Cerebellar cortex (tissue), 1 donor: ENCODE measurements at regions not wholly inside any gene's neighbourhood (a gene's known extent, or its start where the extent isn't known, plus 50 kb on each side); places are given as distances from the start of the nearest gene placed in this dataset.
A peak's percentile ranks its signal among the peaks of the same experiment; 100 is the strongest.

Experiments
- DNase-seq: peaks from one replicate; pipeline ENCODE4 v3.0.0-alpha.2; 2015; ENCODE audit warnings: low spot score

- no peak for DNase-seq
Measured at GRCh38 chr4:11596989-11597388, 168.3 kb upstream of the HS3ST1 start.

DNA sequence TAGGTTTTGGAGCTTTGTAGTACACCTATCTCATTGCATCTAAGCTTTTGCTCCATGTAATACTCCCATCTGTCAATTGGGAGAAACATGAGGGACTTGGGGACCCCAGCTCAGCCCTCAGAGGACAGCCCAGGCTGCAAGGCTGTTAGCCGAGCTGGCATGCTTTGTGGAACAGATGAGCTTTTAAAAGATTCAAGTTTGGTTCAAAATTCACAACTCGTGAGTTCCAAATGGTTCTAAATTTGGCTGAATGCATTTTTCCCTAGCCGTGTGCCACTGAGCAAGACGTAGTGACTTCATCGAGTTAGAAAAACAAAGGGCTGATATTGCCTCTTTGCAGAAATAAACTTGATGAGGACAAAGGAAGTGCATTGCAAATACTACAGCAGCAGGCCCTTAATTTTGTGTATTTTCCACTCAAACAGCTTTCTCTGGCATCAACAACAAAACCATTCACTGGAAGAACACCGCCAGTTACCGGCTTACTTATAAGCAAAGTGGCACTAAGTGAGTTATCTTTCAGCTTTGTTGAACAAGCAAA lies 165.0 kb upstream of the HS3ST1 start:
- DNase-seq: peak; percentile 0

DNA sequence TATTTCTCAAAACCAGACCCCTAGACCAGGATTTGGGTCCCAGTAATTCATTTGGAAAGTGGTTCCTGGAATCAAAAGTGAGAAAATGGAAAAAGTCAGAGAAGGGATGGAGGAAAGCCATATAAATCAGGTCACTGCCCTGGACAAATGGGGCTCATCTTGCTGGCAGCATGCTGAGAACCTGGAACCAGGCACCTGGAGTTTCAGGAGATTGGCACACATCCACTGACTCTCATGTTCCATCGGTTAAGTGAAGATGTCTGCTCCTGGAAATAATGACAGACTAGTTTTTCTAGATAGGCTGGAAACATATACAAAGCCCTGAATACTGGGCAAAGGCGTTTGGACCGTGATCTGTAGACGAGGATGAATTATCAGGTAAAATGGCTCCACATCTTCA lies 163.6 kb upstream of the HS3ST1 start:
- peak; percentile 51 for DNase-seq

- no peak for DNase-seq
Measured at GRCh38 chr4:11590132-11590531, 161.4 kb upstream of the HS3ST1 start.

DNA sequence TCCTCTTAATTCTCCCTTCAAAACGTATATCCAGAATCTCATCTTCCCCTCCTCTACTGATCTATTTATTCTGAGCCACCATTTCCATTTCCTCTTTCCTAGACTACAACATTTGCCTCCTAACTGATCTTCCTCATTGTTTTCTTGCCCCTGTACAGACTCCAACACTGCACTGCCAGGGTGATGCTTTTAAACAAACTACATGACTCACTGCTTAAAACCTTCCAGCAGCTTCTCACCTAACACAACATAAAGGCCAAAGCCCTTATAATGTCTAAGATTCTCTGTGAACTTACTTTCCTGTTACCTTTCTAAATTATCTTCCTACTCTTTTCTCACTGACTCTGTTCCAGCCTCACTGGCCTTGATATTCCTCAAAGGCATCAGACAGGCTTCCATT lies 161.0 kb upstream of the HS3ST1 start:
- DNase-seq: no peak

DNA sequence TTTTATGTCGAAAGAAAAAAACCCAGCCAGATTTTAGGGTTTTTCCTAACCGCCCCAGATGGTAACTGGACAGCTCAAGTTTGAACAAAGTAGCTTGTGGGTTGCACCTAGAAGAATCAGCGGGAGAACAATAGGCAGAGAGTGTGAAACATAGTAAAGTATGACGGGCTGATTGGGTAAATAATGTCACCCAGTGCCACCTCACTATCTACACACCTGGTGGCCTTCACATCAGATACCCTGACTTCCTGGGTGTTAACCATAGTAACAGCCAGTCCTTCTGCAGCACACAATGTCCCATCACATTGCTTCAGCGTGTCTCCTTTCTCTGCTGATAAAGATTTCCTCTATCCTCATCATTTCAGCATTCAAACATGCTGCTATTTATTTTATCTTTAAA lies 159.1 kb upstream of the HS3ST1 start:
- no peak for DNase-seq

GRCh38 chr4:11585506-11585905 lies 156.8 kb upstream of the HS3ST1 start:
- DNase-seq: peak; percentile 31

DNA sequence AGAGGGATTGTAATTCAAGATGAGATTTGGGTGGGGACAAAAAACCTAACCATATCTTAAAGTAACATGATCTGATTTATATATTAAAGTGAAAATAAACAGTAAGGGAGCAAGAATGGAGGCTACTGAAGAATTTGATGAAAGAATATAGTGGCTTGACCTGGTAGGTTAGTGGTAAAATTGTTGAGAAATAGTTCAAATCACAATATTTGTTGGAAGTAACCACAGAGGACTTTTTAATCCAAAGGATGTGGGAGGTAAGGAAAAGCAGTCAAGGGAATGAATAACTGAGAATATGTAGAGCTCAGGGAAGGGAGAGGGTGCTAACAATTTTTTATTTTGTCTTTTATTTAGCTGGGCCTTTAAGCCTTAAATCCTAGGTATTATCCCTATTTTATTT lies 139.8 kb upstream of the HS3ST1 start:
- no peak for DNase-seq

GRCh38 chr4:11566444-11567022 lies 137.8 kb upstream of the HS3ST1 start:
- DNase-seq: no peak

- no peak for DNase-seq
Measured at GRCh38 chr4:11565899-11566298, 137.2 kb upstream of the HS3ST1 start.

GRCh38 chr4:11565213-11565612 lies 136.5 kb upstream of the HS3ST1 start:
- no peak for DNase-seq

GRCh38 chr4:11564021-11564420 lies 135.3 kb upstream of the HS3ST1 start:
- no peak for DNase-seq

DNA sequence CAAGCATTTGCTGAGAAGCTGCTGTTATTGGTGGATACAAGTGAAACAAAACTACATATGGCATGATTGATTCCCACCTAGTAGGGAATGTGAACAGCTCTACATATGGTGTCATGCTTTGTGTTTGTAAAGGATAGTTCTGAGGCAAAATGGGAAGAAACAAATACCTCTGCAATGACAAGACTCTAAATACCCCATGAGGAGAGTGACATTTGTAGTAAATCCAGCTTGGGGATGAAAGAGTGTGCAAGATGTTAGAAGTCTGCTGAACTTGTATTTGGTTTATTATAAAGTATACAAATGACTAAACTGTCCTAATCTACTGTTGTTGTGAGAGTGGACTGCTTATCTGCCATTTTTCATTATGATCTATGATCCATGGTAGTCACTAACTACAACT lies 120.8 kb upstream of the HS3ST1 start:
- DNase-seq: no peak

GRCh38 chr4:11548597-11549082 lies 119.9 kb upstream of the HS3ST1 start:
- DNase-seq: no peak

DNA sequence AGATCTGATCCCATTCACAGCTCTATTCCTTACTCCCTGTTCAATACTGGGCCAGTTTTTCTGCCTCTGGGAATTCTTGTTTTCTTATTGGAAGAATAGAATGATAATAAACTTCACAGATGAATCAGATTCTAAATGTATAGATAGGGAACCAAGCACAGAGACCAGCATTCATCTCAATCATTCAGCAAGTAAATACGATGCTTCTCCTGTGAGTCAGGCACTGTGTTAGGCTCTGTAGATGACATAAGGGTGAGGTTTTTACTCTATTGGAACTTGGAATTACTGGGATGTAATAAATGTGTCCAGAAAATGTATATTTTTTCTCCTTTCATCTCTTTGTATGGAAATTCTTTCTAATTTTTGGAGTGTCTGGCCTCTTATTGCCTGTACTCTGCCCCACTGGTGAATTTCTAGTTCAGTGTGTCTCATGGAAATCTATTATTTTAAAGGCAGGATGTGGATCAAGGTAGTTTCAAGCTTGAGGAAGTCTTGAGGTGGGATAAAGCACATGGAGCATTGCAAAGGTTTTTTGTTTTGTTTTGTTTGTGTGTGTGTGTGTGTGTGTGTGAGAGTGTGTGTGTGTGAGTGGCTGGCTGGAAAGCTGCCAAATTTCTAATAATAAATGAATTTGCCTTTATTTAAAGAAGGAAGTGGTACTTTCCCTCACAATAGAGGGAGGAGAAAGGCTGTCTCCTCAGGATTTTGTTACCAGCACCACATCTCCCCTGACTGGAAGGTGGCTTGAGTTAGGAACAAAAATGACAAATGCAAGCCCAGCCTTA lies 117.9 kb upstream of the HS3ST1 start:
- no peak for DNase-seq

GRCh38 chr4:11545651-11546050 lies 117.0 kb upstream of the HS3ST1 start:
- no peak for DNase-seq

GRCh38 chr4:11544211-11544610 lies 115.5 kb upstream of the HS3ST1 start:
- no peak for DNase-seq

- DNase-seq: no peak
Measured at GRCh38 chr4:11543706-11544105, 115.0 kb upstream of the HS3ST1 start.

- no peak for DNase-seq
Measured at GRCh38 chr4:11542952-11543351, 114.3 kb upstream of the HS3ST1 start.

DNA sequence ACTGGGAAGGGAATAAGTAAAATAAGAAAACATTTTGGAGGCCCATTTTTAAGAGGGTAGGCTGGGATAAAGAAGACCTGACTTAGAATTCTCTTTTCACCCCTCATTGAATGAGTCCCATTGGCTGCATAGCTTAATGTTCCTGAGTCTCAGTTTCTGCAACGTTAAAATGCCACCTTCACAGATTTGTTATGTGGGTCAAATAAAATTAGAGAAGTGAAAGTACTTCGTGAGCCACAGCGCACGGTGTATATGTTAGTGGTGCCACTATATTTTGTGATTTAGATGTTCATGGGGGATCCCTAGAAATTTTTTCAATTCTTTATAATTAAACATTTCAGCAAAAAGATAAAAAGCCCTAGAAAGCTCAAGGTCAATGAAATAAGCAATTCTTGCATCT lies 109.2 kb upstream of the HS3ST1 start:
- no peak for DNase-seq

DNA sequence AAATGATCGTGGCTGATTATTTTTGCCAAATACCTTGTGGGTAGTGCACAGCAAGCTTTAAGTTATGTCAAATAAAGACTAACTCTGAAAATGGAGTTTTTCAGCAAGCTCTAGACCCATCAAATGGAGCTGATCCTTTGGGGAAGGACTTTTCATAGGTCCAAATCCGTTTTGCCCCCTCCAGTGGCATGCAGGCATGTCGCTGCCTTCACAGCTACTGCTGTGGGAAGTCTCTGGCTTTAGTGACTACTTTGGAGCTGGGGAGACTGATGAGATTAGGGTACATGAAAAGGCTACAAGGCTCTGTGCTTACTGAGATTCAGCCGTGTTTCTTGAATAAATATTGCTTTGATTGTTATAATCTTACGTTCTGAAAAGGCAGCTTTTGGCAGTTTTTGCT lies 106.6 kb upstream of the HS3ST1 start:
- DNase-seq: no peak

GRCh38 chr4:11534623-11535302 lies 106.1 kb upstream of the HS3ST1 start:
- no peak for DNase-seq

- DNase-seq: no peak
Measured at GRCh38 chr4:11532138-11532537, 103.4 kb upstream of the HS3ST1 start.
